ENCODE measurements at regions not wholly inside any gene's neighbourhood (a gene's known extent, or its start where the extent isn't known, plus 50 kb on each side); places are given as distances from the start of the nearest gene placed in this dataset.

GRCh38 chr4:179196511-179196910 lies 1754.3 kb upstream of the AGA start:
- H3K4me1 Mint-ChIP-seq (ENCODE audit: unreplicated experiment) = no peaks in the 10 kb centered on the region
- H3K4me3 Mint-ChIP-seq (ENCODE audit: unreplicated experiment) = no peak overlapping the region
- no peaks in the 10 kb centered on the region for H3K27me3 Mint-ChIP-seq (ENCODE audit: unreplicated experiment)
- no peak overlapping the region for H3K27ac Mint-ChIP-seq (ENCODE audit: unreplicated experiment)
- no peak for TF ChIP-seq CTCF (IDR thresholded peaks at IDR 0.05; ENCODE audit: unreplicated experiment)
- DNase-seq (ENCODE audit: low spot score) = no peak
- no peaks in the 10 kb centered on the region for H3K36me3 Mint-ChIP-seq (ENCODE audit: low read depth, unreplicated experiment)
- H3K9me3 Mint-ChIP-seq (ENCODE audit: unreplicated experiment) = no peaks in the 10 kb centered on the region

- Mint-ChIP-seq H3K36me3 (ENCODE audit: low read depth, unreplicated experiment) (no peaks in the 10 kb centered on the region), H3K27ac (ENCODE audit: unreplicated experiment) (no peak overlapping the region)
- no peak for TF ChIP-seq CTCF (IDR thresholded peaks at IDR 0.05; ENCODE audit: unreplicated experiment)
Measured at GRCh38 chr4:179200681-179201080, 1758.4 kb upstream of the AGA start.

GRCh38 chr4:179225594-179225993 lies 1783.4 kb upstream of the AGA start:
- Mint-ChIP-seq H3K4me1 (ENCODE audit: unreplicated experiment) (no peaks in the 10 kb centered on the region), H3K36me3 (ENCODE audit: low read depth, unreplicated experiment) (no peaks in the 10 kb centered on the region), H3K4me3 (ENCODE audit: unreplicated experiment) (no peak overlapping the region), H3K27ac (ENCODE audit: unreplicated experiment) (no peak overlapping the region), H3K27me3 (ENCODE audit: unreplicated experiment) (no peaks in the 10 kb centered on the region), H3K9me3 (ENCODE audit: unreplicated experiment) (no peaks in the 10 kb centered on the region)
- no peak for DNase-seq (ENCODE audit: low spot score)
- no peak for TF ChIP-seq CTCF (IDR thresholded peaks at IDR 0.05; ENCODE audit: unreplicated experiment)

More at GRCh38 chr4:179200681-179201080, 1758.4 kb upstream of the AGA start:
- no peak for DNase-seq (ENCODE audit: low spot score)
- Mint-ChIP-seq H3K27me3 (ENCODE audit: unreplicated experiment) (no peaks in the 10 kb centered on the region), H3K4me1 (ENCODE audit: unreplicated experiment) (no peaks in the 10 kb centered on the region), H3K4me3 (ENCODE audit: unreplicated experiment) (no peak overlapping the region), H3K9me3 (ENCODE audit: unreplicated experiment) (no peaks in the 10 kb centered on the region)

GRCh38 chr4:179248821-179249220 lies 1806.6 kb upstream of the AGA start:
- no peaks in the 10 kb centered on the region for H3K36me3 Mint-ChIP-seq (ENCODE audit: low read depth, unreplicated experiment)
- TF ChIP-seq CTCF (IDR thresholded peaks at IDR 0.05; ENCODE audit: unreplicated experiment) = no peak
- no peaks in the 10 kb centered on the region for H3K27me3 Mint-ChIP-seq (ENCODE audit: unreplicated experiment)
- H3K4me1 Mint-ChIP-seq (ENCODE audit: unreplicated experiment) = no peaks in the 10 kb centered on the region
- DNase-seq (ENCODE audit: low spot score) = no peak
- H3K4me3 Mint-ChIP-seq (ENCODE audit: unreplicated experiment) = no peak overlapping the region
- H3K9me3 Mint-ChIP-seq (ENCODE audit: unreplicated experiment) = no peaks in the 10 kb centered on the region
- no peak overlapping the region for H3K27ac Mint-ChIP-seq (ENCODE audit: unreplicated experiment)

- Mint-ChIP-seq H3K27ac (ENCODE audit: unreplicated experiment) (no peak overlapping the region), H3K4me3 (ENCODE audit: unreplicated experiment) (no peak overlapping the region), H3K9me3 (ENCODE audit: unreplicated experiment) (peaks cover 2% of the 10 kb centered on the region), H3K36me3 (ENCODE audit: low read depth, unreplicated experiment) (no peaks in the 10 kb centered on the region), H3K27me3 (ENCODE audit: unreplicated experiment) (no peaks in the 10 kb centered on the region), H3K4me1 (ENCODE audit: unreplicated experiment) (no peaks in the 10 kb centered on the region)
- TF ChIP-seq CTCF (IDR thresholded peaks at IDR 0.05; ENCODE audit: unreplicated experiment) = no peak
- DNase-seq (ENCODE audit: low spot score) = no peak
Measured at GRCh38 chr4:179268791-179269190, 1826.6 kb upstream of the AGA start.

Measured in endothelial cell (in vitro differentiated cells).